Astrocyte of the cerebellum (primary cell): ENCODE measurements at regions not wholly inside any gene's neighbourhood (a gene's known extent, or its start where the extent isn't known, plus 50 kb on each side); places are given as distances from the start of the nearest gene placed in this dataset.

Source experiments
- DNase-seq: peaks from one replicate; pipeline ENCODE4 v3.0.0-alpha.2; 2011; ENCODE audit warnings: low read depth
- H3K4me3 ChIP-seq: 2 replicates; pipeline ENCODE4 v1.5.1; 2011; ENCODE audit warnings: mild to moderate bottlenecking, low read depth, low read length, moderate library complexity
- CTCF ChIP-seq: IDR thresholded peaks from 2 replicates; pipeline ENCODE4 v1.5.1; 2012; ENCODE audit warnings: low read length, low read depth, moderate library complexity, mild to moderate bottlenecking; ENCODE audit errors: missing control alignments
- in situ Hi-C: cut with HindIII; loops from 2 replicates; pipeline ENCODE4 v1.10.0; 2017; ENCODE audit warnings: low sequenced_read_pairs

- TF ChIP-seq CTCF = no peak
- in situ Hi-C loops = no loop called here
- no peak for DNase-seq
- H3K4me3 ChIP-seq = no peak overlapping the region
Measured at GRCh38 chr3:69504232-69504631, 118.3 kb upstream of the FRMD4B start.

- no peak for DNase-seq
- H3K4me3 ChIP-seq = no peak overlapping the region
- TF ChIP-seq CTCF = no peak
- in situ Hi-C loops = no loop called here
Measured at GRCh38 chr3:69500604-69501003, 114.7 kb upstream of the FRMD4B start.

GRCh38 chr3:69499899-69500421 is 114.1 kb upstream of the FRMD4B start:
- DNase-seq = no peak
- H3K4me3 ChIP-seq = no peak overlapping the region
- in situ Hi-C loops = no loop called here
- TF ChIP-seq CTCF = no peak

GRCh38 chr3:69499422-69499821 is 113.5 kb upstream of the FRMD4B start:
- no peak for DNase-seq
- in situ Hi-C loops = no loop called here
- TF ChIP-seq CTCF = no peak
- no peak overlapping the region for H3K4me3 ChIP-seq

- no peak for TF ChIP-seq CTCF
- DNase-seq = no peak
- no peak overlapping the region for H3K4me3 ChIP-seq
- in situ Hi-C loops = no loop called here
Measured at GRCh38 chr3:69496856-69497255, 111.0 kb upstream of the FRMD4B start.

GRCh38 chr3:69494185-69494584 is 108.3 kb upstream of the FRMD4B start:
- in situ Hi-C loops = no loop called here
- no peak overlapping the region for H3K4me3 ChIP-seq
- no peak for TF ChIP-seq CTCF
- DNase-seq = no peak

GRCh38 chr3:69493157-69493556 is 107.3 kb upstream of the FRMD4B start:
- no peak for DNase-seq
- in situ Hi-C loops = no loop called here
- TF ChIP-seq CTCF = no peak
- H3K4me3 ChIP-seq = no peak overlapping the region
